ENCODE measurements at regions not wholly inside any gene's neighbourhood (a gene's known extent, or its start where the extent isn't known, plus 50 kb on each side); places are given as distances from the start of the nearest gene placed in this dataset.

DNA sequence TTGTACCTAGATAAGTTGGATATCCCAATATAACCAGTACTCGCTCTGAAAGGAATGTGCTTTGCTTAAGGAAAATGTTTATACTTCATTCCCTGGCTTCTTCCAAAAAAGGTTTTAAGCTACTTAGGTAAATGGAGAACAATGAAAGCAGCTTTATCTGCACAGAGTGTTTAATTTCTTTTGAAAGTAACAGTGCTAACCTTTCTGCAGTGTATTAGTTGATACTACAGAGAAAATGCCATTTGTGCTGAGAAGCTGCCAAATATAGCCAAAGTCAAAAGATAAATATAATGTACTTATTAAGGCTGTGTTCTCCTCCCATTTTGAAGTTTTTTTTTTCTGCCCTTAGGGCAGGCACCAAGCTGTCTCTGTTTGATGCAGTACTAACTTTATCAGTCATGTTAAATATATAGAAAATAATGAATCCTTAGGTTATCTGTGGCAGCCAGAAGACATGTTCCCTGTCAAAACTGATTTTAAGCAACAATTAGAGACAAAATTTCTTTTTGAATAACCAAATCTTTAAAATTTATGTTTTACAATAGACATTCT is 145.4 kb upstream of the KITLG start:
- no peak for TF ChIP-seq CTCF (conservative IDR thresholded peaks at IDR 0.05; ENCODE audit: low read depth, low read length)
- no peak for TF ChIP-seq EZH2 (IDR thresholded peaks at IDR 0.05; ENCODE audit: low read length, unreplicated experiment)
- no peak for TF ChIP-seq EZH2phosphoT487 (IDR thresholded peaks at IDR 0.05; ENCODE audit: borderline replicate concordance, low read length)
